ENCODE measurements at regions not wholly inside any gene's neighbourhood (a gene's known extent, or its start where the extent isn't known, plus 50 kb on each side); places are given as distances from the start of the nearest gene placed in this dataset.

GRCh38 chr3:22170370-22170769 lies 419.4 kb upstream of the ZNF385D start:
- intact Hi-C loops (cut with DNase I, micrococcal nuclease) = no loop called here
- POLR2A ChIA-PET = no interaction called here
- ATAC-seq (ENCODE audit: poor library complexity) (no peak), DNase-seq (no peak)
- H3K9me3 Mint-ChIP-seq = peaks cover 4% of the 10 kb centered on the region
- Histone ChIP-seq H3K4me3 (ENCODE audit: low read length) (no peak overlapping the region), H3K36me3 (ENCODE audit: insufficient read depth, low read length) (no peaks in the 10 kb centered on the region), H3K27ac (ENCODE audit: low read depth in 1 of 2, low read length in 2 of 2) (no peak overlapping the region), H3K27me3 (ENCODE audit: control insufficient read depth in 1 of 2, insufficient read depth in 2 of 2, low read length in 2 of 2) (no peaks in the 10 kb centered on the region), H3K4me1 (ENCODE audit: insufficient read depth, low read length) (no peaks in the 10 kb centered on the region), H3K9me3 (ENCODE audit: control insufficient read depth in 1 of 2, insufficient read depth in 1 of 2, low read length in 2 of 2) (peaks cover 0 to 9% of the 10 kb centered on the region in 2 experiments)
- no peak overlapping the region for H3K27ac Mint-ChIP-seq
- TF ChIP-seq, protein P1, sequence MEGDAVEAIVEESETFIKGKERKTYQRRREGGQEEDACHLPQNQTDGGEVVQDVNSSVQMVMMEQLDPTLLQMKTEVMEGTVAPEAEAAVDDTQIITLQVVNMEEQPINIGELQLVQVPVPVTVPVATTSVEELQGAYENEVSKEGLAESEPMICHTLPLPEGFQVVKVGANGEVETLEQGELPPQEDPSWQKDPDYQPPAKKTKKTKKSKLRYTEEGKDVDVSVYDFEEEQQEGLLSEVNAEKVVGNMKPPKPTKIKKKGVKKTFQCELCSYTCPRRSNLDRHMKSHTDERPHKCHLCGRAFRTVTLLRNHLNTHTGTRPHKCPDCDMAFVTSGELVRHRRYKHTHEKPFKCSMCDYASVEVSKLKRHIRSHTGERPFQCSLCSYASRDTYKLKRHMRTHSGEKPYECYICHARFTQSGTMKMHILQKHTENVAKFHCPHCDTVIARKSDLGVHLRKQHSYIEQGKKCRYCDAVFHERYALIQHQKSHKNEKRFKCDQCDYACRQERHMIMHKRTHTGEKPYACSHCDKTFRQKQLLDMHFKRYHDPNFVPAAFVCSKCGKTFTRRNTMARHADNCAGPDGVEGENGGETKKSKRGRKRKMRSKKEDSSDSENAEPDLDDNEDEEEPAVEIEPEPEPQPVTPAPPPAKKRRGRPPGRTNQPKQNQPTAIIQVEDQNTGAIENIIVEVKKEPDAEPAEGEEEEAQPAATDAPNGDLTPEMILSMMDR (IDR thresholded peaks at IDR 0.05) = no peak
- CTCF ChIA-PET = no interaction called here
- H3K36me3 Mint-ChIP-seq (ENCODE audit: low read depth) = no peaks in the 10 kb centered on the region
- no peaks in the 10 kb centered on the region for H3K4me1 Mint-ChIP-seq (ENCODE audit: low read depth)
- no peak overlapping the region for H3K4me3 Mint-ChIP-seq
- no peaks in the 10 kb centered on the region for H3K27me3 Mint-ChIP-seq

GRCh38 chr3:22172964-22173363 lies 422.0 kb upstream of the ZNF385D start:
- no peaks in the 10 kb centered on the region for H3K27me3 ChIP-seq (ENCODE audit: control insufficient read depth in 1 of 2, insufficient read depth in 2 of 2, low read length in 2 of 2)
- ChIA-PET POLR2A (no interaction called here), CTCF (no interaction called here)
- Mint-ChIP-seq H3K4me3 (no peak overlapping the region), H3K9me3 (peaks cover 2% of the 10 kb centered on the region), H3K36me3 (ENCODE audit: low read depth) (no peaks in the 10 kb centered on the region), H3K27ac (no peak overlapping the region), H3K27me3 (no peaks in the 10 kb centered on the region), H3K4me1 (ENCODE audit: low read depth) (no peaks in the 10 kb centered on the region)
- no peaks in the 10 kb centered on the region for H3K36me3 ChIP-seq (ENCODE audit: insufficient read depth, low read length)
- H3K27ac ChIP-seq (ENCODE audit: low read depth in 1 of 2, low read length in 2 of 2) = no peak overlapping the region
- DNase-seq = no peak
- no peak for ATAC-seq (ENCODE audit: poor library complexity)
- intact Hi-C loops (cut with DNase I, micrococcal nuclease) = no loop called here
- TF ChIP-seq, protein P1 (IDR thresholded peaks at IDR 0.05) = no peak
- no peak overlapping the region for H3K4me3 ChIP-seq (ENCODE audit: low read length)
- H3K4me1 ChIP-seq (ENCODE audit: insufficient read depth, low read length) = no peaks in the 10 kb centered on the region
- H3K9me3 ChIP-seq (ENCODE audit: control insufficient read depth in 1 of 2, insufficient read depth in 1 of 2, low read length in 2 of 2) = peaks cover 0 to 5% of the 10 kb centered on the region in 2 experiments

GRCh38 chr3:22175947-22176346 lies 424.9 kb upstream of the ZNF385D start:
- Mint-ChIP-seq H3K4me1 (ENCODE audit: low read depth) (no peaks in the 10 kb centered on the region), H3K4me3 (no peak overlapping the region), H3K27me3 (no peaks in the 10 kb centered on the region), H3K9me3 (peaks cover 2% of the 10 kb centered on the region), H3K27ac (no peak overlapping the region), H3K36me3 (ENCODE audit: low read depth) (no peaks in the 10 kb centered on the region)
- CTCF ChIA-PET = no interaction called here
- no peak for ATAC-seq (ENCODE audit: poor library complexity)
- TF ChIP-seq, protein P1 (IDR thresholded peaks at IDR 0.05) = no peak
- Histone ChIP-seq H3K27ac (ENCODE audit: low read depth in 1 of 2, low read length in 2 of 2) (no peak overlapping the region), H3K4me3 (ENCODE audit: low read length) (no peak overlapping the region), H3K36me3 (ENCODE audit: insufficient read depth, low read length) (no peaks in the 10 kb centered on the region), H3K27me3 (ENCODE audit: control insufficient read depth in 1 of 2, insufficient read depth in 2 of 2, low read length in 2 of 2) (no peaks in the 10 kb centered on the region), H3K9me3 (ENCODE audit: control insufficient read depth in 1 of 2, insufficient read depth in 1 of 2, low read length in 2 of 2) (peaks cover 0 to 5% of the 10 kb centered on the region in 2 experiments), H3K4me1 (ENCODE audit: insufficient read depth, low read length) (no peaks in the 10 kb centered on the region)
- DNase-seq = no peak
- intact Hi-C loops (cut with DNase I, micrococcal nuclease) = no loop called here
- POLR2A ChIA-PET = no interaction called here

Measured in CD4-positive, alpha-beta T cell (primary cell).